ENCODE measurements at regions not wholly inside any gene's neighbourhood (a gene's known extent, or its start where the extent isn't known, plus 50 kb on each side); places are given as distances from the start of the nearest gene placed in this dataset.

DNA sequence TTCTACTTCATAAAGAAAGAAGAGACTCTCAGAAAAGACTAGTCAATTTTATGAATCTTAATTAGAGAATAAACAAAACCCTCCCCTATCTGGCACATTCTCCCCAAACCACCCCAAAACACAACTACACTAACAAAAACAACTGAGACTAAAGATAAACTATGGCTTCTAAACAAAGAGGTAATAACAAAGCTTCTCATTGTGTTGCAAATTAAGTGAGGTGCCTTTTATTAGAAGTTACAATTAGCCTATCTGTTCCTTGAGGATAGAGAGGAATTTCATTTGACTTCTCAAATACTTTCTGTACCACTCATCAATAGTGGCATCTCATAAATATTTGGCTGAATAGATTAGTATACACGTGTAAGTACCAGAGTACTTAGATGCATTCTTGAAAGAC is 1196.2 kb downstream of the PCDH9 start:
- H3K14ac ChIP-seq (replicated peaks; ENCODE audit: low read depth, low read length), result no peak overlapping the region
- H2BK5ac ChIP-seq (ENCODE audit: low read depth, low read length, poor library complexity, severe bottlenecking), result no peak overlapping the region
- no peaks in the 10 kb centered on the region for H3K4me1 ChIP-seq (ENCODE audit: control insufficient read depth, insufficient read depth, low read length)
- intact Hi-C loops (cut with micrococcal nuclease) (no loop called here), dilution Hi-C loops (cut with HindIII; ENCODE audit: low sequenced_read_pairs, unreplicated experiment) (no loop called here), in situ Hi-C loops (cut with MboI; ENCODE audit: low sequenced_read_pairs) (no loop called here)
- no peak overlapping the region for H3K4me2 ChIP-seq (ENCODE audit: low read depth, low read length)
- no peaks in the 10 kb centered on the region for H3K79me1 ChIP-seq (ENCODE audit: low read depth in 1 of 2, low read length in 2 of 2)
- H2BK20ac ChIP-seq (ENCODE audit: low read depth, low read length), result no peak overlapping the region
- H3K36me3 ChIP-seq (ENCODE audit: control insufficient read depth, insufficient read depth, low read length), result no peaks in the 10 kb centered on the region
- H2AK9ac ChIP-seq (replicated peaks; ENCODE audit: low read depth, low read length, poor library complexity), result no peak overlapping the region
- no peak overlapping the region for H2BK120ac ChIP-seq (ENCODE audit: low read depth, low read length)
- no CpG with 5 or more reads among the region's 1 CpG for WGBS, 2 experiments (ENCODE audit: extremely low coverage in 2 of 2, insufficient read length in 1 of 2)
- no peak overlapping the region for H4K8ac ChIP-seq (ENCODE audit: low read depth in 2 of 2, low read length in 2 of 2)
- H3K27me3 ChIP-seq (ENCODE audit: control insufficient read depth, insufficient read depth, low read length), result no peaks in the 10 kb centered on the region
- ChIA-PET POLR2A (ENCODE audit: unreplicated experiment) (no interaction called here), CTCF (no interaction called here)
- H4K91ac ChIP-seq (ENCODE audit: insufficient read depth, low read depth, low read length), result no peak overlapping the region
- H3K4ac ChIP-seq (ENCODE audit: low read depth, low read length), result no peak overlapping the region
- no peaks in the 10 kb centered on the region for H3K9me3 ChIP-seq (ENCODE audit: control insufficient read depth, insufficient read depth, low read length)
- H4K5ac ChIP-seq (ENCODE audit: low read depth, low read length), result no peak overlapping the region
- ATAC-seq (ENCODE audit: low read depth) (no peak), DNase-seq (no peak)
- H3K56ac ChIP-seq (ENCODE audit: extremely low read depth, insufficient read depth, low read length), result no peak overlapping the region
- H2AK5ac ChIP-seq (ENCODE audit: low read depth, low read length), result no peak overlapping the region
- no peak overlapping the region for H2BK15ac ChIP-seq (ENCODE audit: low read depth, low read length)
- TF ChIP-seq, protein P1, sequence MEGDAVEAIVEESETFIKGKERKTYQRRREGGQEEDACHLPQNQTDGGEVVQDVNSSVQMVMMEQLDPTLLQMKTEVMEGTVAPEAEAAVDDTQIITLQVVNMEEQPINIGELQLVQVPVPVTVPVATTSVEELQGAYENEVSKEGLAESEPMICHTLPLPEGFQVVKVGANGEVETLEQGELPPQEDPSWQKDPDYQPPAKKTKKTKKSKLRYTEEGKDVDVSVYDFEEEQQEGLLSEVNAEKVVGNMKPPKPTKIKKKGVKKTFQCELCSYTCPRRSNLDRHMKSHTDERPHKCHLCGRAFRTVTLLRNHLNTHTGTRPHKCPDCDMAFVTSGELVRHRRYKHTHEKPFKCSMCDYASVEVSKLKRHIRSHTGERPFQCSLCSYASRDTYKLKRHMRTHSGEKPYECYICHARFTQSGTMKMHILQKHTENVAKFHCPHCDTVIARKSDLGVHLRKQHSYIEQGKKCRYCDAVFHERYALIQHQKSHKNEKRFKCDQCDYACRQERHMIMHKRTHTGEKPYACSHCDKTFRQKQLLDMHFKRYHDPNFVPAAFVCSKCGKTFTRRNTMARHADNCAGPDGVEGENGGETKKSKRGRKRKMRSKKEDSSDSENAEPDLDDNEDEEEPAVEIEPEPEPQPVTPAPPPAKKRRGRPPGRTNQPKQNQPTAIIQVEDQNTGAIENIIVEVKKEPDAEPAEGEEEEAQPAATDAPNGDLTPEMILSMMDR (conservative IDR thresholded peaks at IDR 0.05; ENCODE audit: low read depth, low read length), result no peak
- TF ChIP-seq RCOR1 (IDR thresholded peaks at IDR 0.05; ENCODE audit: insufficient replicate concordance, low read length), result no peak
- TF ChIP-seq RFX5 (IDR thresholded peaks at IDR 0.05; ENCODE audit: low read depth, low read length), result no peak
- TF ChIP-seq, protein P2, sequence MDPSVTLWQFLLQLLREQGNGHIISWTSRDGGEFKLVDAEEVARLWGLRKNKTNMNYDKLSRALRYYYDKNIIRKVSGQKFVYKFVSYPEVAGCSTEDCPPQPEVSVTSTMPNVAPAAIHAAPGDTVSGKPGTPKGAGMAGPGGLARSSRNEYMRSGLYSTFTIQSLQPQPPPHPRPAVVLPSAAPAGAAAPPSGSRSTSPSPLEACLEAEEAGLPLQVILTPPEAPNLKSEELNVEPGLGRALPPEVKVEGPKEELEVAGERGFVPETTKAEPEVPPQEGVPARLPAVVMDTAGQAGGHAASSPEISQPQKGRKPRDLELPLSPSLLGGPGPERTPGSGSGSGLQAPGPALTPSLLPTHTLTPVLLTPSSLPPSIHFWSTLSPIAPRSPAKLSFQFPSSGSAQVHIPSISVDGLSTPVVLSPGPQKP (IDR thresholded peaks at IDR 0.05; ENCODE audit: borderline replicate concordance, low read depth, low read length), result no peak
- TF ChIP-seq POLR2A (IDR thresholded peaks at IDR 0.05; ENCODE audit: low read depth, low read length), result no peak
- TF ChIP-seq MAFK (IDR thresholded peaks at IDR 0.05; ENCODE audit: low read depth, low read length), result no peak
- no peak for TF ChIP-seq CEBPB (IDR thresholded peaks at IDR 0.05; ENCODE audit: low read depth, low read length)
- no peak for TF ChIP-seq SMC3 (IDR thresholded peaks at IDR 0.05; ENCODE audit: low read depth, low read length)
- no peak overlapping the region for H3K9ac ChIP-seq (ENCODE audit: low read depth, low read length)
- H2AFZ ChIP-seq (replicated peaks; ENCODE audit: low read length, poor library complexity), result no peak overlapping the region
- no peak overlapping the region for H3K27ac ChIP-seq (ENCODE audit: insufficient read depth, low read length)
- no peaks in the 10 kb centered on the region for H3K9me1 ChIP-seq (ENCODE audit: insufficient read depth, low read length)
- no peak overlapping the region for H3K23ac ChIP-seq (ENCODE audit: low read depth, low read length)
- H3K4me3 ChIP-seq (ENCODE audit: insufficient read depth, low read depth, low read length), result no peak overlapping the region
- no peak overlapping the region for H3K18ac ChIP-seq (ENCODE audit: low read depth, low read length)
- no peaks in the 10 kb centered on the region for H4K20me1 ChIP-seq (ENCODE audit: insufficient read depth, low read length)
- no TSS peak for BruUV-seq (replicated peaks)
